GM18858 (cell line): ENCODE measurements at regions not wholly inside any gene's neighbourhood (a gene's known extent, or its start where the extent isn't known, plus 50 kb on each side); places are given as distances from the start of the nearest gene placed in this dataset.
A peak's percentile ranks its signal among the peaks of the same experiment; 100 is the strongest.
"Not testable (repeated sequence)": the region's sequence is repeated elsewhere in the genome, so short reads cannot be mapped to it uniquely, and the experiment has no call there.

Experiments
- ATAC-seq: cut with Tn5 transposase; IDR thresholded peaks from one replicate; pipeline ENCODE4 v1.9.1; 2021; ENCODE audit not compliant: unreplicated experiment

DNA sequence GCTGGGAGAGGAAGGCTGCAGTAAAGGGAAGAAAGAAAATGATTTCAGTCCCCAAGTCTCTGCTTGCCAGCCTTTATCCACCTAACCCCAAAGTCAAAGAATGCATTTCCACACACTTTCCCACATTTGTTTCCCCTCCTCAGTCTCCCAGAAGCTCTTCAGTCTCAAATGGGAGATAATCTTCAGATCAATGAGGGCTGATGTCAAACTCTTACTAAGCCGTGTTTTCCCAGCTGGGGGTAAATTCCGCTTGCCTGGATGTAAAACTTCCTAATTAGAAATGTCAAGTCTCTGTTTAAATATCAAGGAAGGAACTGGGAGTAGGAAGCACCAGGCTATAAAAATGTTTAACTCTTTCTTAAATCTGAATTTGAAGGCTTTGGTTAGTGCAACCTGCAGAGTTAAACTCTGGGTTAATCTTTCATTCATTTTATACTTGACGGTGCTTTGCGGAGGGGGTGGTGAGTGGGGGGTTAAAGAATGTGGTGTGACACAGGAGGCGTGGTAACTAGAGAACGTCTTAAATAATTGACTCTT lies 601.4 kb upstream of the ACTRT1 start:
- ATAC-seq = no peak

DNA sequence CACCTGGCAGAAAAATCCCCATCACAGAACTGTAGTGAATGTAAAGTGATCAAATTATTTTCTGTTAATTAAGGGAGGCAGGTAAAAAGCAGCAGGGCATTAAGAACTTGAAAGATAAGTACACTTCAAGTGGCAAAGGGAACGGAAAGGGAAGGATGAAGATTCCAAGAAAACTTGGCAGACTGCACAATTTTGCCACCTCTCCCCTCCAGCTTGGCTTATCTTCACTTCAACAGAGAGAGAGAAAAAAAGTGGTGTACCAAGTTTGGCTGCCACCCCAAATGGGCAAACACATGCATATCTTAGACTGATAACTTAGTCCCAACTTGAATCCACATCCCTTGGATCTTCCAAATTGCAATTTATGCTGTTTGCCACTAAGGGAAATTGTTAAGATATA lies 598.1 kb upstream of the ACTRT1 start:
- no peak for ATAC-seq

DNA sequence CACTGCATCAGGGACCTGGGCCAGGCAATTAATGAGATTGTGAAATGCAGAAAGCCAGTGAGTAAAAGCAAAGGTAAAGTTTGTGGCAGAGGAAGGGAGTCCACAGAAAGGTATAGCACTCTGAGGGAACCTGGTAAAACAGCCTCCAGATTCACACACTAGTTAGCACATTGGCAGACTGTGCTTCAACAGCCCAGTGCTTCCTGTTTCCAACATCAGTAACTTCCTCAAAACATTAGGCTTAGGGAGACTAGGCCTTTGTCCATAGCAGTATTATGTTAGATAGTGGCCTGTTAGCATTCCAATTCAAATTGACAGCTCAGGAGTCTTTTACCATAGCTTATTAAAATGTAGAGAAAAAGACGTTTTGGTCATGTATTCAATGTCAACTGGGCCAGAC lies 582.6 kb upstream of the ACTRT1 start:
- no peak for ATAC-seq

DNA sequence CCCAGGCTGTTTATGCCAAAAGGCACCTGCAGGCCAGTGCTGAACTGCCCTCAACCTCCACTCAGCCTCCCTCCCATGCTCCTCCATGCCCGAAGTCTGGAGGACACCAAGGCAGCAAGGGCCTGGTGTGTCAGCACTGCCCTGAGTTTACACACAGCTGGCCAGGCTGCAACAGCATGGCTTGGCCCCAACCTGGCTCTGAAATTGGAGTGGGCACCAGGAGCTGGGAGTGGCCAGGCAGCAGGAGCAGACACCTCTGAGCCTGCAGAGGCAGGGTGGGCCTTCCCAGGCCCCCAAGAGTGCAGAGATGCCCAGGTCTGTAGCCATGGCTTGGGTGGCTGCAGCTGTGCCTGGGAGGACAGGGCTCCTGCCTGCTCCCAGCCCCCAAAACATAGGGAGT lies 571.2 kb upstream of the ACTRT1 start:
- ATAC-seq = no peak

DNA sequence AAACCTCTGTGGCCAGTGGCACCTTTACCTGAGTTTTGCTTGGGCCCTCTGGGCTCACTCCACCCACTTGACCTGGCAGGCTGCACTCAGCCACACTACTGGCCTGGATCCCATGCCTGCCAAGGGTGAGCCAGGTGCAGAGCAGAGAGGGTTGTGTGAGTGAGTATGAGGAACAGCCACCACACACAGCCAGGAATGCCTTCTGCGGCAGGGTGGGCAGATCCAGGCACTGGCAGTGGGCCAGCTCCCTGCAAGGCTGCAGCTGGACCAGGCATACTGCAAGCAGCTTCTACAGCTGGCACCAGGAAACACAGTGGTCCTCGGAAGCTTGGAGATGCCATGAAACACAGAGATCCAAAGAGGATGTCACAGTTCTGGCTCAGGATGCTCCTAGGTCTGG lies 570.1 kb upstream of the ACTRT1 start:
- no peak for ATAC-seq

DNA sequence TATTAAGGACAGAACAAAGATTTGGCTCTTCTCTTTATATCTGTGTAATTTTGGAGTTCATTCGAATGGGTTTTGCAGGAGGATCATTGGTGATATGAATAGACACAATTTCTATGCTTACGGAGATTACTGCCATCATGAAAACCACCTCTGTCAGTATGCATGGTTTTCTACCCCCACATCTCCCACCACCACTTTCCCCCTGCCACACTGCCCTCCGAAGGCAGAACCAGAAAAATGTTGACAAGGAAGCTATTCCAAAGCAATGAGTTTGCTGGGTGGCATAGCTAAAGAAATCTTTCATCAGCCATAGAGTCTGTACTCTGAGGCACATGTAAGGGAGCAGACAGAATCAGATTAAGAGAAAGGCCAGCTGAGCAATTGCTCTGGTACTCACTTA lies 567.3 kb upstream of the ACTRT1 start:
- ATAC-seq = no peak

DNA sequence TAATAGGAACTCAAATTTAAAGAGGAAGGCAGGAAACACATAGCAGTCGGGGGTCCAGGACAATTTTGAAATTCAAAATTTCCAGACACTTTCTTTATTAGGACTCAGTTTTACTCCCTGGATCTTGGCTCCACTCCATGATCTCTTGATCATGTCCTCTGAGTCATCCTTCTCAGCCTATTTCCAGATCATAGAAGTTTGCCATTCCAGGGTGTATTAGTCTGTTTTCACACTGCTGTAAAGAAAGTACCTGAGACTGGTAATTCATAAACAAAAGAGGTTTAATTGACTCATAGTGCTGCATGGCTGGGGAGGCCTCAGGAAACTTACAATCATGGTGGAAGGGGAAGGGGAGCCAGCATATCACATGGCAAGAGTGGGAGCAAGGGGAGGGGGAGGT lies 564.7 kb upstream of the ACTRT1 start:
- no peak for ATAC-seq

DNA sequence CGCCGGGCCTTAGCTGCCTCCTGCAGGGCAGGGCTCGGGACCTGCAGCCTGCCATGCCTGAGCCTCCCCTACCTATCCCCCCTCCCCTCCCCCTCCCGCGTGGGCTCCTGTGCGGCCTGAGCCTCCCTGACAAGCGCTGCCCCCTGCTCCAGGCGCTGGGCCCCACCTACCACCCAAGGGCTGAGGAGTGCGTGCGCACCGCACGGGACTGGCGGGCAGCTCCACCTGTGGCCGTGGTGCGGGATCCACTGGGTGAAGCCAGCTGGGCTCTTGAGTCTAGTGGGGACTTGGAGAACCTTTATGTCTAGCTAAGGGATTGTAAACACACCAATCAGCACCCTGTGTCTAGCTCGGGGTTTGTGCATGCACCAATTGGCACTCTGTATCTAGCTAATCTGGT lies 554.6 kb upstream of the ACTRT1 start:
- ATAC-seq = not testable (repeated sequence)

DNA sequence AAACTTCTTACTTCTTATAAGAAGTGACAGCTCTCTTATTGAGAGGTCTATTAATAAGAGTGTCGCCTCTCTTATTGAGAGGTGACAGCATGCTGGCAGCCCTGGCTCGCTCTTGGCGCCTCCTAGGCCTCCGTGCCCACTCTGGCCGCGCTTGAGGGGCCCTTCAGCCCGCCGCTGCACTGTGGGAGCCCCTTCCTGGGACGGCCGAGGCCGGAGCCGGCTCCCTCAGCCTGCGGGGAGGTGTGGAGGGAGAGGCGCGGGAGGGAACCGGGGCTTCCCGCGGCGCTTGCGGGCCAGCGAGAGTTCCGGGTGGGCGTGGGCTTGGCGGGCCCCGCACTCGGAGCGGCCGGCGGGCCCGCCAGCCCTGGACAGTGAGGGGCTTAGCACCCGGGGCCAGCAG lies 554.2 kb upstream of the ACTRT1 start:
- not testable (repeated sequence) for ATAC-seq

DNA sequence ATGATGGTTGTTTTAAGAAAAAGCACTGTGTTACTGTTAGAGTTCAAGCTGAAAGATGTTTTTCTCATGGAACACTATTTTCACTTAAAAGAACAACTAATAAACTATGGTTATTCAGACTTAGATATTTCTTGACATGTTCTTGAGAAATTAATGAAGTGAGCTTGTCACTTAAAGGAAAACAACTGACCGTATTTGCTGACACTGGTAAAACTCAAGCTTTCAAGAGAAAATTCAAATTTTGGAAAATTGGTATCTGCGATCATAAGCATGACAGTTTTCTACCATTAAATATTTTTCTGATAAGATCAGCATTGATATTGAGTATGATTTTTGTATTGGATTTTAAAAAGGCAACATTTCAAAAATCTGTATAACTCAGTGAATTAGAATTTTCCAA lies 549.5 kb upstream of the ACTRT1 start:
- ATAC-seq = no peak

DNA sequence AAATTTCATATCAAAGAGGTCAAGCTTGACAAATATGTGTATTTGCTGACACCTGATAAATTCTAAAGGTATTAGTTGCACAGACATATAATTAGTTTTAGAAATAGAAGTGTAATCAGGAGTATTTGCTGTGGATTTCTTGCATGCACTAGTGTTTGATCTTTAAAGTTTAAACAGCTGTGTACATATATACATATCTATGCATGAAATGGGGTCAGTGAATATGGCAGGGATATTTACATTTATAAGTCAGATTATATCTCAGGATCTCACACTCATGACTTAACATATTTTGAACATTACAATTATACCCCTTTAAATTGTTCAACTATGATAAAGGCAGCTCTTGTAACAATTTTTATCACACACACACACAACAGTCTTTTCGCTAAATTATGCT lies 547.4 kb upstream of the ACTRT1 start:
- ATAC-seq = no peak

DNA sequence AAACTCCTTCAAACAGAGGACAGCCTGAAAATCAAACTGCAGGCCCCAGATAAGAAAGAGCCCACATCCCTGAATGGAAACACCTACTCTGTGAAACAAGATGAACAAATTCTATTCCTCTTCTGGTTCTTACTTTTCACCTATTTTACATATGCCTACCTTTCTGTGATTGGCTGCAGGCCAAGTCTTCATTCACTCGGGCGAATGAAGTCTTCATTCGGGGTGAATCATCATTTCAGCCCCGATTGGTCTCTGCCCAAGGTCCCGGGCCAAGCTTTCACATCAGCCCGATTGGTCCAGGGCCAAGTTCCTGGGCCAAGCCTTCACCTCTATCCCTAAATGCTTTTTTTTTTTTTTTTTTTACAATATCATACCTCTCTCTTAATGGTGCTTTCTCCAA lies 529.8 kb upstream of the ACTRT1 start:
- no peak for ATAC-seq

DNA sequence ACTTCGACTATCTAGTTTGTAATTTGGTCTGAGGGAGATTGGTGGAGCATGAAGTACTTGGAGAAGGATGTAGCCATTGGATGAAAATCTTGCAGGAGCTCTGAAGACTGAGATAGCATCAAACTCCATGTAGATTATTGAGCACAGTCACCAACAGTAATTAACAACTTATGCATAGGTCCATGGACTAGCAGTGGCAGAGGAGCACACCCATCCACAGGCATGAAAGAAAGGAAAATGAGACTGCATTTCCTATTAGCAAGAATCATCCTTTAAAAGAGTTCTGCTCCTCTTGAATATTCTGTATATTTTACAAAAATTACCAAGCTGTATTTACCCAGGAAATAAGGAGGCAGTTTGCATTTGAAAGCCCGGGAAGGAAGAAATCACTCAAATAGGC lies 529.4 kb upstream of the ACTRT1 start:
- no peak for ATAC-seq

DNA sequence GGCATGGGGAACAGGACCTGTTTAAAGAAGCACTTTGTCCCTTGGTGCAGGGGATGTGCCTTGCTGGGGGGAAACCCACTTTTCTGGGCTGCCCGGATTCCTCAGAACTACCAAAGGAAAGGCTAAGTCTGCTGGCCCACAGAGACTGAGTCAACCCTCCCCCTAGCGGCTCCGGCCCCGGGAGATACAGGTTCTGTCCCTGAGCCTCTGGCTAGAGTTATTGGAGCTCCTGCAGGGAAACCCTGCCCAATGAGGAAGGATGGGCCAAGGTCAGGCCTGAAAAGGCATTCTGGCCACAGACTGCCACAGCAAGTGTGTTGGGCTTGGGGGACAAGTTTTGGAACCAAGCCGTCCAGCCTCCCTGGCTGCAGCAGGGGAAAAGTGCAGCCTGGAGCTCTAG lies 490.9 kb upstream of the ACTRT1 start:
- no peak for ATAC-seq

DNA sequence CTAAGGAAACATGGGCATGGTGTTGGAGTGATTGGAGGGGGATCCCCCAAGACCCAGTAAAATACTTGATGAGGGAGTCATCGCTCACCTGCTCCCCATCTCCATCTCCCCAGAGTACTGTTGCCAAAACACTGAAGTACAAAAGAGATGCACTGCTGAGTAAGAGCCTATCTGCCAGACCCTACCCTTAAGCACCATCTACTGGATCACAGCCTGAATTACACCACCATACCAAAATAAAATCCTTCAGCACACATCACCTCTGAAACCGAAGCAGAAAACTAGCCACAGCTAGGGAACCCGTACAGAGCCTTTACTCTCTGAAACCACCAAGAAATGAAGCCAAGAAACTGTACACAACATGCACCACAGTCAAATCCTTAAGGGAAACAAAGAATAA lies 466.3 kb upstream of the ACTRT1 start:
- ATAC-seq = peak; percentile 79

DNA sequence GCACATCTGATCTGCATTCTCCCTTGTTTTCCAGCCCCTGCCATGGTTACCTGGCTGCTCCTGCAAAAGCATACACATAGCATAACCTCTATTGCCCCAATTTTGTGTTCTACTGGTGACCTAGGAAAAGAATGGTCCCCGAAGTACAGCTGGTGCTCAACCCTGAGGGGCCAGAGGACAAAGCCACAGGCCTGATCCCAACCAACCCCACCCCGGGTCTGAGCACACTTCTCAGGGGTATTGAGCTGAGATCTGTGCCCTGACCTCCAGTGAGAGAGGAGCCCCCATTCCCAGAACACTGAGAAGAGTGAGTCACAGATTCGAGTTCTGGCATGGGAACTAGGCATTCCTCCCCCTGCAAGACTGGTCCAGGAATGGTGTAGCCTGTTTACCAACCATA lies 465.5 kb upstream of the ACTRT1 start:
- no peak for ATAC-seq

DNA sequence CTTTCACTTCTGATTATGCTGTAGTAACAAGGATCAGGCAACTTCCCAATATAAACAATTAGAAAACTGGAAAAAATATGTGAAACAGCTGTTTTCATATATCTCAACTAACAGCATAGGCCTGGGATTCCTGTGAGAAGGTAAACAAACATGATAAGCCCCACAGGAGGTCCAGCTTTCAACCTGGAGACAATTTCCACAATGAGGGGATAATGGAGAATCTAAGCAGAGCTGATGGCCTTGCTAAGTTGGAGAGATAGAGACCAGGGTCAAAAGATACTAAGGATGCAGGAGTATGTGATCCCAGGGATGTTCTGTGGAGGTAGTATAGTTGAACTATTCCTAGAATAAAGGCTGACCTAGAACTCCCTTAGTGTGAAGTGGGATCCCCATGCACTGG lies 452.3 kb upstream of the ACTRT1 start:
- no peak for ATAC-seq

DNA sequence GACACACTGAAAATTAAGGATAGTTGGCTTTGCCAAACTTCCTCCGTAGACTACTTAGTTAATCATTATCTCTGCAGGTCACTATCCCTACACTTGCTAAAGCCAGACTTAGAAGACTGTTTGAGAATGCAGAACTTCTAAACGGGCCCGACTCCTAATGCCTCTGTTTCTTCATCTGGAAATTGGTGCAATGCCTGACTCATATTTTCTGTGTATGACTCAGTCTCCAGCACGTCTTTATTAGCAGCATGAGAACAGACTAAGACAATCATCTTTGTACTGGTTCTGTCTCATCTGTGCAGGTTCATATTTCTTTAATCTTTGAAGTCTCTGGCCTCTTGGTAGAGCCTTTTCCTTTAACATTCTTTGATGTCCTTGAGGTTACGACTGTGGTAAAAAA lies 411.9 kb upstream of the ACTRT1 start:
- no peak for ATAC-seq

DNA sequence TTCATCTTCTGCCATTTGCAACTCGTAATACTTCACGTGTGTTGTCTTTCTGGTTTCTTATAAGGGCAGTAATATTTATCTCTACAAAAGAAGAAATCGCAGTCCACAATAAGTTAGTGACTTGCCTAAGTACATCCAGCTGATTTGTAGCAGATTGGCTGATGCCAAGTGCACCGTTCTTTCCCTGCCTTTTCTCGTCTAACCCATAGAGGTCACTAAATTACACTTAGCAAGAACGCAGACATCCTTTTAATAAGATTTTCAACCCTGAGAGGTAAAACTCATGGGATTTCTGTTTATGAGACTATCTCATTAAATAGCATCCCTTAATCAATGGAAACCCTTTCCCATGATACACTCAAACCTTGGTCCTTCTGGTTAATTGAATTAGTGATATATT lies 408.6 kb upstream of the ACTRT1 start:
- ATAC-seq = no peak

DNA sequence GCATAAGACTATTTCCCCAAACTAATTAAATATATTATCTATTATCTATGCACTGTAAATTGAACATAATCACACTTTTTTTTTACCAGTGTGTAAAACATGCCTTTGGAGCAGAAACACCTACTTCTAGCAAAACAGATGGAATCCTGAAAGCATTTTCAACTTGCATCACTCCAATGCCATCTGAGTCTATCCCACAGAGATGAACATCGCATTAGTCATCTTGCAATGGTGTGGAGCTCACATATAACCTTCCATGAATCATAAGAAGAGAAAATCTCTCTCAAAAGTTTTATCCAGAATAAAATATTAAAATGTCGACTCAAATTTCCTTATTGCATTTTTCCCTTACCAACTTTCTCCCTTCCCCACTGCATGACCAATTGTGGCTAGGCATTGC lies 406.7 kb upstream of the ACTRT1 start:
- ATAC-seq = no peak

DNA sequence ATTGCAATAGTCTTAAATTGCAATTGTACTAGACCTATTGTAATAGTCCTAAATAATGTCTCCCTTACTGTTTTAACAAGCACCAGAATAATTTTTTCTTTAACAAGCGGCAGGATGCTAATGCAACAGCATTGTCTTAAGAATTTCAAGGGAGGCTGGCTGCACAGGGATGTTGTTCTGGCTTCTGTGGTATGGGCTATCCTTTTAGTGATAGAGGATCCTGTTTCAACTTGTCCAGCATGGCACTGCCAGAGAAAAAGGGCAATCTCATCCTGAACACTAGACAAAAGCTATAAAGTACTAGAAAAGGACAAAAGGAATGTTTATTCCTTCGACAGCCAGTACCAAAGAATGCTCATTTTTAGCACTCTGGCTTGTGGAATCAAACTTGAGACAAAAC lies 405.5 kb upstream of the ACTRT1 start:
- ATAC-seq = no peak

DNA sequence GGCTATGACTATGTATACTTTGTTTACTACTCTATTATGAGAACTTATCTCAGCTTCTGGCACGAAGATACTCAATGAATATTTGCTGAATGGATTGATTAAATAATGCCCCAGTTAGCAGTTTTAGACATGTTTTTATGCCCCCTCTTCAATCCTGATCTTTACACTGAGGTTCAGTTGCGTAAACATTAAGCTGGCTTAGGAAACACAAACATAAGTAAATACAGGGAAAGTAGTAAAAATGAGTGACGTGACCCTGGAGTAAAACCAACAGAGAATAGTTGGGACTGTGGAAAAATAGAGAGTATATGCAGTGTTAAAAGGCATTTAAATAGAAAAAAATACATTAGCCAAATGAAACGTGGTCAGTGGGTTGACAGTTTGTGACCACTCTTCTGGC lies 387.0 kb upstream of the ACTRT1 start:
- ATAC-seq = no peak

DNA sequence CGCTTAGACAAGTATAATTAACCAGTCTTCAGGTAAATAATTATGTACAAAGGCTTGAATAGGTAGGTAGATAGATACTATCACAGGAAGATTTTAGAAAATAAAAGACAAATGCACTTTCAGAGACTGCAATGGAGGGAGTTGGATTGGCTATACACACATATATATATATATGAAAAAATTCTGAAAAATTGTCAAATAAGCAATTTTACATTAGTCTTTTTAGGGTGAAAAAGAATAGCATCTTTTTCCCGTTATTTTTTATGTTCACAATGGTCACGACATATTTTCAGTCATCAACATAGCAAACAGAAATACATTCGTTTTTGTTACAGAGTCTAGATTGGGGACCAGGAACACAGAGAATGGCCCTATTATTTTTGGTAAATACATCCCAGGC lies 385.9 kb upstream of the ACTRT1 start:
- no peak for ATAC-seq
